OCI-LY7 (cell line): ENCODE measurements at regions not wholly inside any gene's neighbourhood (a gene's known extent, or its start where the extent isn't known, plus 50 kb on each side); places are given as distances from the start of the nearest gene placed in this dataset.

Source experiments
- BruUV-seq: library from RNA; stranded (reverse); fragments of 400-500 nt; replicated peaks from 2 replicates; lab custom pipeline; 2021; lab: Mats Ljungman, UMichigan
- CTCF ChIA-PET: fragments of 300-600 bp; sonication (Branson Sonifier 250); formaldehyde crosslinking; loops from one replicate; lab custom pipeline; 2022; ENCODE audit warnings: antibody characterized with exemption; ENCODE audit not compliant: unreplicated experiment; lab: Charles Lee
- POLR2A ChIA-PET: fragments of 300-600 bp; sonication (Branson Sonifier 250); formaldehyde crosslinking; loops from one replicate; lab custom pipeline; 2022; ENCODE audit warnings: antibody characterized with exemption; lab: Charles Lee
- DNase-seq: peaks from one replicate; pipeline ENCODE4 v3.0.0-alpha.2; 2015; ENCODE audit warnings: low spot score
- H2AFZ ChIP-seq: fragments of 200-600 bp; sonication (generic), shearing (Covaris generic); 2 replicates; pipeline ENCODE4 v1.6.1; 2014; ENCODE audit warnings: mild to moderate bottlenecking, antibody characterized with exemption, low read length, moderate library complexity
- H3K27ac ChIP-seq: fragments of 200-600 bp; sonication (generic); 2 replicates; pipeline ENCODE4 v1.5.1; 2014; ENCODE audit warnings: mixed run types, low read depth, mild to moderate bottlenecking, moderate library complexity, low read length, inconsistent platforms; ENCODE audit not compliant: poor library complexity, severe bottlenecking
- H3K36me3 ChIP-seq: fragments of 200-600 bp; sonication (generic); 2 replicates; pipeline ENCODE4 v1.6.1; 2014; ENCODE audit warnings: mild to moderate bottlenecking, antibody characterized with exemption, low read length, moderate library complexity, mixed read lengths; ENCODE audit not compliant: insufficient read depth
- H3K4me1 ChIP-seq: fragments of 200-600 bp; sonication (generic); 2 replicates; pipeline ENCODE4 v1.5.1; 2014; ENCODE audit warnings: mild to moderate bottlenecking, low read length; ENCODE audit not compliant: insufficient read depth, poor library complexity, severe bottlenecking
- H3K4me2 ChIP-seq: fragments of 200-600 bp; sonication (generic); 2 replicates; pipeline ENCODE4 v1.6.1; 2014; ENCODE audit warnings: mild to moderate bottlenecking, low read length
- H3K4me3 ChIP-seq: fragments of 200-600 bp; sonication (generic); 2 replicates; pipeline ENCODE4 v1.5.1; 2014; ENCODE audit warnings: mild to moderate bottlenecking, low read depth, low read length; ENCODE audit not compliant: poor library complexity, severe bottlenecking
- H3K79me2 ChIP-seq: fragments of 200-600 bp; sonication (generic); 2 replicates; pipeline ENCODE4 v1.6.1; 2016; ENCODE audit warnings: low read depth, mild to moderate bottlenecking, low read length, moderate library complexity, mixed read lengths; ENCODE audit not compliant: insufficient read depth
- H3K9me2 ChIP-seq: fragments of 200-600 bp; sonication (generic); 2 replicates; pipeline ENCODE4 v1.6.1; 2016; ENCODE audit warnings: mild to moderate bottlenecking, low read length, mixed read lengths; ENCODE audit not compliant: insufficient read depth
- H3K9me3 ChIP-seq: fragments of 200-600 bp; sonication (generic); 2 replicates; pipeline ENCODE4 v1.6.1; 2014; ENCODE audit warnings: mild to moderate bottlenecking, mixed run types, low read length, mixed read lengths
- H4K20me1 ChIP-seq: fragments of 200-600 bp; sonication (generic); 2 replicates; pipeline ENCODE4 v1.6.1; 2014; ENCODE audit warnings: mild to moderate bottlenecking, antibody characterized with exemption, low read length, moderate library complexity, mixed read lengths; ENCODE audit not compliant: insufficient read depth
- EZH2phosphoT487 ChIP-seq: fragments of 200-600 bp; sonication (generic); IDR thresholded peaks from 2 replicates; pipeline ENCODE4 v1.6.1; 2018; ENCODE audit warnings: low read depth, borderline replicate concordance, mild to moderate bottlenecking, mixed run types, antibody characterized with exemption, low read length, moderate library complexity, mixed read lengths
- intact Hi-C: fragments of 100-400 bp; cut with micrococcal nuclease; formaldehyde crosslinking; loops from one replicate; pipeline ENCODE4 v1.10.0; 2022; ENCODE audit not compliant: unreplicated experiment
- TF ChIP-seq, protein P1 (sequence below): fragments of 200-600 bp; sonication (generic); conservative IDR thresholded peaks from 2 replicates; pipeline ENCODE4 v1.5.1; 2014; ENCODE audit warnings: mild to moderate bottlenecking, antibody characterized with exemption, low read length, moderate library complexity, mixed read lengths

DNA sequence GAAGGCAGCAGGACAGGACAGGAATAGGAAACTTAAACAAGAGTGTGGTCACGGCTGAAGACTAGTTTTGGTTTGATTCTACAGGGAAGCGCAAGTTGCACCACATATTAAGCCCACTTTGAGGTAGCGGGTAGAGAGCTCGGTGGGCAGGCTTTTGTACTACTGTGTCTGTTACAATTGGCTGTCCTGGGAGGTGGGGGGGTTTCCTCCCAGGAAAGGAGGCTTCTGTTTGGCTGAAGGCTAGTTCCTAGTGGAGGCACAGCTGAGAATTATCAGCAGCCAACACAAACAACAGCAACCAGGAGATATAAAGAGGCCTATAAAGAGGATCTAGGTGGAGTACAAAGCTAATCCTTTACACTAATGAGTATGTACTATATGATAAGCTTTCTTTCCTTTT is 62.7 kb downstream of the ZNF648 start:
- Histone ChIP-seq H3K4me2 (no peak overlapping the region), H3K36me3 (no peaks in the 10 kb centered on the region), H3K9me3 (no peaks in the 10 kb centered on the region), H3K9me2 (no peaks in the 10 kb centered on the region), H4K20me1 (no peaks in the 10 kb centered on the region), H2AFZ (no peak overlapping the region), H3K27ac (no peak overlapping the region), H3K4me1 (no peaks in the 10 kb centered on the region), H3K79me2 (no peaks in the 10 kb centered on the region), H3K4me3 (no peak overlapping the region)
- ChIA-PET CTCF (no interaction called here), POLR2A (no interaction called here)
- TF ChIP-seq, protein P1, sequence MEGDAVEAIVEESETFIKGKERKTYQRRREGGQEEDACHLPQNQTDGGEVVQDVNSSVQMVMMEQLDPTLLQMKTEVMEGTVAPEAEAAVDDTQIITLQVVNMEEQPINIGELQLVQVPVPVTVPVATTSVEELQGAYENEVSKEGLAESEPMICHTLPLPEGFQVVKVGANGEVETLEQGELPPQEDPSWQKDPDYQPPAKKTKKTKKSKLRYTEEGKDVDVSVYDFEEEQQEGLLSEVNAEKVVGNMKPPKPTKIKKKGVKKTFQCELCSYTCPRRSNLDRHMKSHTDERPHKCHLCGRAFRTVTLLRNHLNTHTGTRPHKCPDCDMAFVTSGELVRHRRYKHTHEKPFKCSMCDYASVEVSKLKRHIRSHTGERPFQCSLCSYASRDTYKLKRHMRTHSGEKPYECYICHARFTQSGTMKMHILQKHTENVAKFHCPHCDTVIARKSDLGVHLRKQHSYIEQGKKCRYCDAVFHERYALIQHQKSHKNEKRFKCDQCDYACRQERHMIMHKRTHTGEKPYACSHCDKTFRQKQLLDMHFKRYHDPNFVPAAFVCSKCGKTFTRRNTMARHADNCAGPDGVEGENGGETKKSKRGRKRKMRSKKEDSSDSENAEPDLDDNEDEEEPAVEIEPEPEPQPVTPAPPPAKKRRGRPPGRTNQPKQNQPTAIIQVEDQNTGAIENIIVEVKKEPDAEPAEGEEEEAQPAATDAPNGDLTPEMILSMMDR = no peak
- TF ChIP-seq EZH2phosphoT487 = no peak
- no peak for DNase-seq
- intact Hi-C loops = no loop called here
- no TSS peak for BruUV-seq

DNA sequence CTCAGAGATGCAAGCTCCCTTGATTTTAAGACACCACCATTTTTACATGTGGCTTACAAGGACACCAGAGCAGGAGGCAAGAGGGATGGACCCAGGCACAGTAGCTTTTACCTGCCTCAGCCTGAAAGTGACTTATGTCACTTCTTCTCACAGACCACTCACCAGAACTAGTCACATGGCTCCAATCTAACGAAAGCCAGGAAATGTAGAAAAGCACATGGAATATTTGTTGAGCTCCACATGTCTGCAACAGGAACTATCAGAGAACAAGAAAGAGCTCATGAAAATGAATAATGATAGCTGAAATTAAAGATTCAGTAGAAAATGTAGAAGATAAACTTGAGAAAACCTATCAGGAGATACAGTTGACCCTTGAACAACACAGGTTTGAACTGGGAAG is 69.4 kb downstream of the ZNF648 start:
- BruUV-seq = no TSS peak
- no peaks in the 10 kb centered on the region for H4K20me1 ChIP-seq

DNA sequence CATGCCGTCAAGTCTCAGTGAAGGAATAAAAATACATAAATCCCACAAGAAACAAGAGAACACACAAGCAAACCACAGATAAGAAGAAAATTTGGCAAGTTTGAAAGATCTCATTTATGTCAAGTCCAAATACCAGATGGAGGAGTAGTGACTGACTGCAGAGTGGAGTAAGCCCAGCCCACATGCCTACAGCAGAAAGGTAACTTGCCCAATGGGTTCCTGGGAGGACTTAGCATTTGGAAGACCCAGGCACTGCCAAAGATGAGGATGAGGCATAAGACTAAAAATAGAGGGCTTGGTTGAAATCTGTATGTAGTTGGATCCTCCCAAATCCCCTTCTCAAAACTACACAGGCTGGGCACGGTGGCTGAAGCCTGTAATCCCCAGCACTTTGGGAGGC is 70.8 kb downstream of the ZNF648 start:
- intact Hi-C loops = no loop called here
- ChIA-PET POLR2A (no interaction called here), CTCF (no interaction called here)
- no peak for DNase-seq
- Histone ChIP-seq H3K4me3 (no peak overlapping the region), H3K9me3 (no peaks in the 10 kb centered on the region), H3K27ac (no peak overlapping the region), H4K20me1 (no peaks in the 10 kb centered on the region), H3K79me2 (no peaks in the 10 kb centered on the region), H3K9me2 (no peaks in the 10 kb centered on the region), H3K4me1 (no peaks in the 10 kb centered on the region), H3K36me3 (no peaks in the 10 kb centered on the region), H3K4me2 (no peak overlapping the region), H2AFZ (no peak overlapping the region)
- TF ChIP-seq, protein P1 = no peak
- no peak for TF ChIP-seq EZH2phosphoT487
- BruUV-seq = no TSS peak

More for the DNA sequence above, 69.4 kb downstream of the ZNF648 start:
- no peak for TF ChIP-seq EZH2phosphoT487
- TF ChIP-seq, protein P1 = no peak
- no peaks in the 10 kb centered on the region for H3K4me1 ChIP-seq
- no peak overlapping the region for H2AFZ ChIP-seq
- no peaks in the 10 kb centered on the region for H3K36me3 ChIP-seq
- no peak for DNase-seq
- H3K79me2 ChIP-seq = no peaks in the 10 kb centered on the region
- ChIA-PET CTCF (no interaction called here), POLR2A (no interaction called here)
- H3K27ac ChIP-seq = no peak overlapping the region
- H3K9me2 ChIP-seq = no peaks in the 10 kb centered on the region
- intact Hi-C loops = no loop called here
- no peak overlapping the region for H3K4me2 ChIP-seq
- H3K4me3 ChIP-seq = no peak overlapping the region
- H3K9me3 ChIP-seq = no peaks in the 10 kb centered on the region
